22Rv1 (cell line): ENCODE measurements at regions not wholly inside any gene's neighbourhood (a gene's known extent, or its start where the extent isn't known, plus 50 kb on each side); places are given as distances from the start of the nearest gene placed in this dataset.

Experiments used
- CTCF ChIP-seq: fragments of 450-650 bp; IDR thresholded peaks from 2 replicates; pipeline ENCODE4 v1.5.1; 2017; ENCODE audit warnings: mild to moderate bottlenecking
- ZFX ChIP-seq: fragments of 450-650 bp; IDR thresholded peaks from 2 replicates; pipeline ENCODE4 v1.6.1; 2017; ENCODE audit warnings: antibody characterized with exemption, borderline replicate concordance

DNA sequence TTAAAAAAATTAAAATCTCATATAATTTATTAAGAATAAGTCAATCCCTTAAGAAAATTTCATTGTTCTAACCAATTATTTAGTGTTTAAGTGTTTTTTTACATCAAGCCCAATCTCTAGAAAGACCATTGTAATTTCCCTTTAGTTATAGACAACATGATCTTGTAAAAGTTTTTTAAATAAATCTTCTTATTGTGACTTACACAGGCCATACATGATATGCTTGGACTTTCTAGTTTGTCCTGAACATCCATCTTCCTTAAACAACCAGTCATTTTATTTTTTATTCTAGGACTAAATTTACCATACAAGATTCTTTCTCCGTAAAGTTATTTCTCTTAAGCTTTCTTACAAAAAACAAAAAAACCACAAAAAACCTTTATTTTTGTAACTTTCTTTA, 126.5 kb upstream of the MAST4 start:
- no peak for TF ChIP-seq CTCF
- TF ChIP-seq ZFX: no peak
